H1 (cell line): ENCODE measurements at regions not wholly inside any gene's neighbourhood (a gene's known extent, or its start where the extent isn't known, plus 50 kb on each side); places are given as distances from the start of the nearest gene placed in this dataset.

Experiments used
- POLR2AphosphoS5 ChIP-seq: IDR thresholded peaks from 2 replicates; pipeline ENCODE4 v1.6.1; 2011; ENCODE audit warnings: low read depth, low read length
- TF ChIP-seq, protein P1 (sequence below), 3 experiments: IDR thresholded peaks; 1 replicate in 2 of 3; 2 replicates in 1 of 3; pipeline versions ENCODE4 v1.5.1 to v1.6.1; 2011; ENCODE audit warnings: low read length in 3 of 3, mild to moderate bottlenecking in 3 of 3, inconsistent platforms in 2 of 3, low read depth in 1 of 3, moderate library complexity in 1 of 3; ENCODE audit not compliant: insufficient read depth in 1 of 3; ENCODE audit errors: control extremely low read depth in 1 of 3

DNA sequence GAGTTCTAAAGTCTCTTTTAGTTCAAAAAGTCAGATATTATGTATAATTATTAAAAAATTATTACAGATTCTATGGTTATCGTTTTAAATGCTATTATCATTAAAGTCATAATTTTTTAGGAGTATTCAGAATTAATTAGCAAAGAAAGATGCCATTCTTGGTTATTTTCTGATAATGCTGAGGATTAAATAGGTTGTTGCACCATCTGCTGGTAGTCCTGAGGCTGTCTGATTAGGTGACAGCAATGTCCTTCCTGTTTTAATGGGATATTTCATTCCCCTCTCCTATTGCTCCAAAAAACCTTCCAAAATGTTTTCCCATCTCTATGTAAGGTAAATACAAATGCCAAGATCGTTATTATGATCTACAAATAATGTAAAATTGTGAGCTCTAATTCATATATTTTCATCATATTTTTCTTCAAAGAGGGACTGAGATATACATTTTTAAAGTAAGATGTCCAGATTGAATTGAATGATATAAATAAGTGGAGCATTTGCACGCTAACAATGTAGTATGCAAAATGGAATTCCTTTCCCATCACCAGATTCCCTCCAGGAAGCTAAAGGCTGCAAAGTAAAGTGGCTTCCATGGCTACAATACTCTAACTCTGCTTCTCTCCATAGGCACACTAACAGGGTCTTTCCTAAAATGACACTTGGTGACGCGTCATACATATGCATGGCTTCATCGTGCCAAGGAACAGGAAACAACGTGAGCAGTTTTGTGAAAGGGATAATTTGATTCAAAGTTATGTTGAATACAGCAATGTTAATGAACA, 58.8 kb upstream of the AKR1E2 start:
- no peak for TF ChIP-seq POLR2AphosphoS5
- TF ChIP-seq, protein P1, sequence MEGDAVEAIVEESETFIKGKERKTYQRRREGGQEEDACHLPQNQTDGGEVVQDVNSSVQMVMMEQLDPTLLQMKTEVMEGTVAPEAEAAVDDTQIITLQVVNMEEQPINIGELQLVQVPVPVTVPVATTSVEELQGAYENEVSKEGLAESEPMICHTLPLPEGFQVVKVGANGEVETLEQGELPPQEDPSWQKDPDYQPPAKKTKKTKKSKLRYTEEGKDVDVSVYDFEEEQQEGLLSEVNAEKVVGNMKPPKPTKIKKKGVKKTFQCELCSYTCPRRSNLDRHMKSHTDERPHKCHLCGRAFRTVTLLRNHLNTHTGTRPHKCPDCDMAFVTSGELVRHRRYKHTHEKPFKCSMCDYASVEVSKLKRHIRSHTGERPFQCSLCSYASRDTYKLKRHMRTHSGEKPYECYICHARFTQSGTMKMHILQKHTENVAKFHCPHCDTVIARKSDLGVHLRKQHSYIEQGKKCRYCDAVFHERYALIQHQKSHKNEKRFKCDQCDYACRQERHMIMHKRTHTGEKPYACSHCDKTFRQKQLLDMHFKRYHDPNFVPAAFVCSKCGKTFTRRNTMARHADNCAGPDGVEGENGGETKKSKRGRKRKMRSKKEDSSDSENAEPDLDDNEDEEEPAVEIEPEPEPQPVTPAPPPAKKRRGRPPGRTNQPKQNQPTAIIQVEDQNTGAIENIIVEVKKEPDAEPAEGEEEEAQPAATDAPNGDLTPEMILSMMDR (IDR thresholded peaks at IDR 0.05; ENCODE audit: control extremely low read depth in 1 of 3, insufficient read depth in 1 of 3, low read depth in 1 of 3, low read length in 3 of 3): peak in 2 of 3 experiments; percentile 45 to 51; a peak in 2 of 4 replicates
